ENCODE measurements at regions not wholly inside any gene's neighbourhood (a gene's known extent, or its start where the extent isn't known, plus 50 kb on each side); places are given as distances from the start of the nearest gene placed in this dataset.

- no peaks in the 10 kb centered on the region for H3K27me3 ChIP-seq (ENCODE audit: insufficient read depth, low read depth, low read length)
- H3K36me3 ChIP-seq (ENCODE audit: insufficient read depth, low read length), result no peaks in the 10 kb centered on the region
- no peaks in the 10 kb centered on the region for H4K20me1 ChIP-seq (ENCODE audit: insufficient read depth)
- no peaks in the 10 kb centered on the region for H3K9me3 ChIP-seq (ENCODE audit: low read length)
- TF ChIP-seq REST (IDR thresholded peaks at IDR 0.05; ENCODE audit: borderline replicate concordance), result no peak
- no peak for TF ChIP-seq POLR2AphosphoS5 (IDR thresholded peaks at IDR 0.05)
- no peak for TF ChIP-seq RAD21 (conservative IDR thresholded peaks at IDR 0.05)
- no peak for TF ChIP-seq TAF1 (IDR thresholded peaks at IDR 0.05; ENCODE audit: low read depth)
- TF ChIP-seq SMC3 (conservative IDR thresholded peaks at IDR 0.05; ENCODE audit: poor library complexity), result no peak
- no peak for TF ChIP-seq MXI1 (conservative IDR thresholded peaks at IDR 0.05; ENCODE audit: poor library complexity, severe bottlenecking)
- no peak for TF ChIP-seq EP300 (conservative IDR thresholded peaks at IDR 0.05; ENCODE audit: poor library complexity, severe bottlenecking)
- TF ChIP-seq, protein P1, sequence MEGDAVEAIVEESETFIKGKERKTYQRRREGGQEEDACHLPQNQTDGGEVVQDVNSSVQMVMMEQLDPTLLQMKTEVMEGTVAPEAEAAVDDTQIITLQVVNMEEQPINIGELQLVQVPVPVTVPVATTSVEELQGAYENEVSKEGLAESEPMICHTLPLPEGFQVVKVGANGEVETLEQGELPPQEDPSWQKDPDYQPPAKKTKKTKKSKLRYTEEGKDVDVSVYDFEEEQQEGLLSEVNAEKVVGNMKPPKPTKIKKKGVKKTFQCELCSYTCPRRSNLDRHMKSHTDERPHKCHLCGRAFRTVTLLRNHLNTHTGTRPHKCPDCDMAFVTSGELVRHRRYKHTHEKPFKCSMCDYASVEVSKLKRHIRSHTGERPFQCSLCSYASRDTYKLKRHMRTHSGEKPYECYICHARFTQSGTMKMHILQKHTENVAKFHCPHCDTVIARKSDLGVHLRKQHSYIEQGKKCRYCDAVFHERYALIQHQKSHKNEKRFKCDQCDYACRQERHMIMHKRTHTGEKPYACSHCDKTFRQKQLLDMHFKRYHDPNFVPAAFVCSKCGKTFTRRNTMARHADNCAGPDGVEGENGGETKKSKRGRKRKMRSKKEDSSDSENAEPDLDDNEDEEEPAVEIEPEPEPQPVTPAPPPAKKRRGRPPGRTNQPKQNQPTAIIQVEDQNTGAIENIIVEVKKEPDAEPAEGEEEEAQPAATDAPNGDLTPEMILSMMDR (IDR thresholded peaks at IDR 0.05; ENCODE audit: poor library complexity, severe bottlenecking), result no peak
- TF ChIP-seq EZH2 (IDR thresholded peaks at IDR 0.05; ENCODE audit: borderline replicate concordance, insufficient read depth, low read length, poor library complexity, severe bottlenecking), result no peak
- peak overlapping the region; percentile 21 for H3K9ac ChIP-seq (ENCODE audit: low read length)
- no peak overlapping the region for H2AFZ ChIP-seq (ENCODE audit: low read depth, low read length)
- H3K4me3 ChIP-seq (ENCODE audit: low read length), result peak overlapping the region; percentile 7
- no peaks in the 10 kb centered on the region for H3K79me2 ChIP-seq (replicated peaks; ENCODE audit: insufficient read depth, low read length)
- no peaks in the 10 kb centered on the region for H3K9me2 ChIP-seq (ENCODE audit: insufficient read depth, low read length)
- peak overlapping the region; percentile 69 for H3K27ac ChIP-seq (ENCODE audit: low read length)
- H3F3A ChIP-seq (ENCODE audit: insufficient read depth, low read length, poor library complexity, severe bottlenecking), result peaks cover 4% of the 10 kb centered on the region
- H3K4me2 ChIP-seq (ENCODE audit: low read length), result peak overlapping the region; percentile 18
Observed at GRCh38 chr14:87141801-87142200, 851.2 kb downstream of the GALC start.

DNA sequence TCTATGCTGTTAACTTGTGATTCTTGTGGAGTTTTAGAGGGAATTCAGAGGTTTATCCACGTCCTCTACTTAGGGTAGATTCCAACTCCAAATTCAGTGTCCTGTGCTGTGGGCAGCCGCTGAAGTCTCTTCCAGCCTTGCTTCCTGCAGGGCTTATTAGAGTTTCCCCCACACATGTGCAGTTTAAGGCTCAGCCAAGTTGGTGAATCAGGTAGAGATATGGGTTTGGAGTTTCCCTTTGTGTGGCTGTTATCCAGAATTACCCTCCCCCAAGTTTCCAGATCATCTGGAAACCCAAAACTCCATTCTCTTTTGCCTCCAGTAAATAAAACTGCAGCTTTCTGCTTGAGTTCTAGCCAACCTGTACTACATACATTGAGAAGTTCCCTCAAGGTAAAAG is 853.7 kb downstream of the GALC start:
- H3K27ac ChIP-seq (ENCODE audit: low read length), result no peak overlapping the region
- TF ChIP-seq TAF1 (IDR thresholded peaks at IDR 0.05; ENCODE audit: low read depth), result no peak
- no peak for TF ChIP-seq SMC3 (conservative IDR thresholded peaks at IDR 0.05; ENCODE audit: poor library complexity)
- no peak for TF ChIP-seq POLR2AphosphoS5 (IDR thresholded peaks at IDR 0.05)
- no peak for TF ChIP-seq REST (IDR thresholded peaks at IDR 0.05; ENCODE audit: borderline replicate concordance)
- no peak for TF ChIP-seq EP300 (conservative IDR thresholded peaks at IDR 0.05; ENCODE audit: poor library complexity, severe bottlenecking)
- TF ChIP-seq RAD21 (conservative IDR thresholded peaks at IDR 0.05), result no peak
- no peak for TF ChIP-seq MXI1 (conservative IDR thresholded peaks at IDR 0.05; ENCODE audit: poor library complexity, severe bottlenecking)
- TF ChIP-seq EZH2 (IDR thresholded peaks at IDR 0.05; ENCODE audit: borderline replicate concordance, insufficient read depth, low read length, poor library complexity, severe bottlenecking), result no peak
- TF ChIP-seq, protein P1 (IDR thresholded peaks at IDR 0.05; ENCODE audit: poor library complexity, severe bottlenecking), result no peak
- no peaks in the 10 kb centered on the region for H4K20me1 ChIP-seq (ENCODE audit: insufficient read depth)
- H3K9ac ChIP-seq (ENCODE audit: low read length), result no peak overlapping the region
- H3K79me2 ChIP-seq (replicated peaks; ENCODE audit: insufficient read depth, low read length), result no peaks in the 10 kb centered on the region
- H2AFZ ChIP-seq (ENCODE audit: low read depth, low read length), result no peak overlapping the region
- no peaks in the 10 kb centered on the region for H3K9me3 ChIP-seq (ENCODE audit: low read length)
- no peak overlapping the region for H3K4me3 ChIP-seq (ENCODE audit: low read length)
- H3K36me3 ChIP-seq (ENCODE audit: insufficient read depth, low read length), result no peaks in the 10 kb centered on the region
- peaks cover 4% of the 10 kb centered on the region for H3F3A ChIP-seq (ENCODE audit: insufficient read depth, low read length, poor library complexity, severe bottlenecking)
- H3K27me3 ChIP-seq (ENCODE audit: insufficient read depth, low read depth, low read length), result no peaks in the 10 kb centered on the region
- H3K9me2 ChIP-seq (ENCODE audit: insufficient read depth, low read length), result no peaks in the 10 kb centered on the region
- H3K4me2 ChIP-seq (ENCODE audit: low read length), result no peak overlapping the region
